HL-60/S4 treated with retinoic acid at 250 ng/mL for 4 days and 3 days (cell line): ENCODE measurements at regions not wholly inside any gene's neighbourhood (a gene's known extent, or its start where the extent isn't known, plus 50 kb on each side); places are given as distances from the start of the nearest gene placed in this dataset.
"Not testable (repeated sequence)": the region's sequence is repeated elsewhere in the genome, so short reads cannot be mapped to it uniquely, and the experiment has no call there.

Source experiments
- in situ Hi-C: fragments of 300-500 bp; cut with MboI; formaldehyde crosslinking; loops from 2 replicates; pipeline ENCODE4 v1.7.0; 2022; ENCODE audit warnings: low sequenced_read_pairs

- in situ Hi-C loops: no loop called here
Observed at GRCh38 chrX:13188731-13189309, 131.0 kb downstream of the ATXN3L start.

DNA sequence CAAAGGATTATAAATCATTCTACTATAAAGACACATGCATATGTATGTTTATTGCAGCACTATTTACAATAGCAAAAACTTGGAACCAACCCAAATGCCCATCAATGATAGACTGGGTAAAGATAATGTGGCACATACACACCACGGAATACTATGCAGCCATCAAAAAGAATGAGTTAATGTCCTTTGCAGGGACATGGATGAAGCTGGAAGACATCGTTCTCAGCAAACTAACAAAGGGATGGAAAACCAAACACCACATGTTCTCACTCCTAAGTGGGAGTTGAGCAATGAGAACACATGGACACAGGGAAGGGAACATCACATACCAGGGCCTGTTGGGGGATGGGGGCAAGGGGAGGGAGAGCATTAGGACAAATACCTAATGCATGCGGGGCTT lies 133.2 kb downstream of the ATXN3L start:
- in situ Hi-C loops: not testable (repeated sequence)

DNA sequence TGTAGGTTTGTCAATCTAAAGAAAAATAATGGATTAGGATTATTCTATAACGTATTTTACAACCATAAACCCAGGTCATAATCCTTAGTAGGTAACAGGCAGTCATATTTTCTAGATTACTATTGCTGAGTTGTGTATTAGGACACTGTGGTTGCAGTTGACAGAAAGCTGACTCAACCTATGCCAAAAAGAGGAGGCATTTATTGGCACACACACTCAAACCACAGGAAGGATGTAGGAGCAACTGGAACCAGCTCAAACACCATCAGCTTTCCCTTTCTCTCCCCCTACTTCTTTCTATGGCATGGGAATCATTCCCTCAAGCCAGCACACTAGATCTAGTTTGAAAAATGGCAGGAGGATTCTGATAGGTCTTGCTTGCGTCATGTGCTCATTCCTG lies 136.4 kb upstream of the FAM9C start:
- in situ Hi-C loops: no loop called here

- in situ Hi-C loops: no loop called here
Observed at GRCh38 chrX:13179586-13179985, 135.2 kb upstream of the FAM9C start.

DNA sequence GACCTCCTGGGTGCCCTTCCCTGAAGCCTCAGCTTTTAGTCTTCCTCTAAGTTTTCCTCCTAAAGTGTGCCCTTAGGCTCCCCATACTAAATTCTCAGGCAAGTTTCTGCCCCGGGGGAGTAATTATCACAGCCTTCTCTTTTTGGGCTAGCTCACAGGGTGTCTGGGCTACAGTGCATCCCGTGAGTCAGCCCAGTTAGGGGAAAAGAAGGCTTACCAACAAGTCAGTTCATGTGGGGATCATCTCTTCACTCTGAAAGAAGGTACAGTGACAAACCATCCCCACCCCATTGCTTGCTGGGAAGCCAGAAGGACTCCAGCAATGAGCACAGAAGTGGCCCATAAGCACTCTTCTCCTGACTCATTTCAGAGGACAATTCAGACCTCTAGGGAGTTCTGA lies 134.7 kb upstream of the FAM9C start:
- in situ Hi-C loops: no loop called here

DNA sequence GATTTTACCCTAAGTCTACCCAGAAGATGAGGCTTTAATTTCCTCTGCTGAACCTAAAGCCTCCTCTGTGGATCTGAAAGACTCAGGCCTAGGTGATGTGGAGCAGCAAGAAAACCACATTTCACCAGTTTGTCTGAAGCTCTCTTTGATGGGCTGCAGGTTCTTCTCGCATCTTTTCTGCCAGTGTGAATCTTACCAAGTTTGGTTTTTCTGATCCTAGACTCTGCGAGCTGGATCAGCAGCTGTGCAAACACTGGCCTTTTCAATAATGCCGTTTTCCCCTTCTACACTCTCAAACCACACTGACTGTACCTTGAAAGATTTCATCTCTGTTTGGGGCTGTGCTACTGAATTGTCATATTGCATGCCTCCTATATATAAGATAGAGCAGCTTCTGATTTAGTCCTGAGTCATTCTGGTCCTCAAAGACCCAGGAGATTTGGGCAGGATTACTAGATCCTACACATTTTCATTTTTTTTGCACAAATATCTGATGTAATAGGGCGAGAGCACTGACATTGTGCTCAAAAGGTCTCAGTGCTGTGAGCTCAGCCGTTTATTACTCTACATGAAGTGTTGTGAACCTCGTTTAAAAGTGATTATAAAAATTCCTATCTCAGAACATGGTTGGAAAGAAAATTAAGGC lies 133.6 kb upstream of the FAM9C start:
- in situ Hi-C loops: no loop called here

DNA sequence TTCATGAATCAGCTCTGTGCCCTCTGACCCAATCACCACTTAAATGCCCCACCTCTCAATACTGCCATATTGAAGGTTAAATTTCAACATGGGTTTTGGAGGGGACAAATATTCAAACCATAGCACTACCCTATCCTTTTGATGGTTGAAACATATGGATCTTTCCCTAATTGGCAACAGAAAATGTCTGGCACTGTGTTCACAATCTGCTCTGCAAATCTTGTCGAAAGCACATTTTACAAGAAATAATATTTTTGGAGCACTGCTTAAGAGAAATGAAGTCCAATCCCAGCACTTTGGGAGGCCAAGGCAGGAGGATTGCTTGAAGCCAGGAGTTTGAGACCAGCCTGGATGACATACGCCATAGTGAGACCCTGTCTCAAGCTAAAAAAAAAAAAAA lies 130.6 kb upstream of the FAM9C start:
- in situ Hi-C loops: no loop called here

DNA sequence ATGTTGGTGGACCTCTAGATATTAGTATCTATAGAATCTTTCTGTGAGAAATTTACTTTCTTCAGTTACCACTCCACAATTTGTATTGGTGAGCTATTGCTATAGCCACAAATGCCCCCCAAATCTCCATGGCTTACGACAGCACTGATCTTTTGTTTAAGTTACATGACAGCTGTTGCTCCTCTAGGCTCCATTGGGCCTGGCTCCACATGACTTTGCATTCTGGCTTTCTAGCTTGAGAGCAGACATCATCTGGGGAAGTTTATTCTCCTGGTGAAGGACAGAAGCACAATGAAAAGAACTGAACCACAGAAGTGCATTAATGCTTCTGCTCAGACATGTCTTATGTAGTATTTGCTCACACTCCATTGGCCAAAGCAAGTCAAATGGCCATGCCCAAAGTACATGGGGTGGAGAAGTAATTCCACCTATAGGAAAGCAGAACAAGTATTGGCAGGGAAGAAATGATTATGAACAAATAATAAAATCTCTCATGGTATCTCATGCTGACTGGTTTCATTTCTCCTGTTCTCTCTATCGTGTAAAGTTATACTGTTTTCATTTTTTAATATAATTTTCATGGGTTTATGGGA lies 126.6 kb upstream of the FAM9C start:
- in situ Hi-C loops: no loop called here

DNA sequence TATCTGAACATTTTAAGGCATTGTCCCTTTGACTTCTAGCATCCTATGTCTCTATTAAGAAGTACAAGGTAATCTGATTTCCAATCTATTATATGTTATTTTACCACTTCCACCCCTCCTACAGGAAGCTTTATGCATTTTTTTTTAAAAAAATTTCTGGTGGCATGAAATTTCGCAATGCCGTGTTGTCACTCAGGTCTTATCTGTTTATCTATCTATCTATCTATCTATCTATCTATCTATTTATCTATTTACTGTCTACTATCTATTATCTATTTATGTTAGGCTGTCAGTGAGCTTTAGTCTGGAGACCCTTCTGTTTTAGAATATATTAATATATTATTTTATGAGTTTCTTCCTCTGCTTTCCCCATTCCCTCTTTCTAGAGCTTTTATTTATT lies 125.3 kb upstream of the FAM9C start:
- in situ Hi-C loops: no loop called here

- in situ Hi-C loops: no loop called here
Observed at GRCh38 chrX:13168269-13168668, 123.8 kb upstream of the FAM9C start.

DNA sequence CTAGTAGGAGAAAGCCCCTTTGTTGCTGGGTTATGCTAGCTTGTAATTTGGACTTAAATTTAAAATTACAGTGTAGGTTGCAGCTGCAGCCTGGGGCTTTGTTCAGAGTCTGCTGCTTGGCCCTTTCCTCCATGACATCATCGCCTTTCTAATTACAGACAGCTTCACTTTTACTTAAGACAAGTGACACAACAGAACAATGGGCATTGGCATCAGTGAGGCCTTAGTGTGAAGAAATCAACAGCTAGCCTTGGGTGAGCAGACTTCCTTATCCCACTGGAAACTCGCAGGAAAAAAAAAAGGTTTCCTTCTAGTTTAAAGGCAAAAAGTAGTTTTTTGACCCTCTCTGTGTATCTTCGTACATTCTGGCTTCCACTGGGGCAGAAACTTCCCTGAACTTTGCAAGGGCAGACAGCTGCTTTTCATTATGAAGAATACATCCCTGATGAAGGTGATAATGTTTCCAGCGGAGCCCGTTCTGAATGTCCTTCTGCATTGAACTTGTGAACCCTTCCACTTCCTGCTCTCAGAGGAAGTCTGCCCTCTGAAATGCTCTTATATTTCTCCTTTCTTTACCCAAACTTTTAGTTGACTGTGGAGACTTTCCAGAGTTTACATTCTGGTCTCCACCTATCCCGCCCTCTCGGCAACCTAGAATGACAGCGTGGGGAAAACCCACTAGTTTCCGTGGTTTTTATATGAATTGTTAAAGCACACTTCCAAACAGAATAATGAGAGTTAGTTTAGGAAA lies 123.2 kb upstream of the FAM9C start:
- in situ Hi-C loops: no loop called here

DNA sequence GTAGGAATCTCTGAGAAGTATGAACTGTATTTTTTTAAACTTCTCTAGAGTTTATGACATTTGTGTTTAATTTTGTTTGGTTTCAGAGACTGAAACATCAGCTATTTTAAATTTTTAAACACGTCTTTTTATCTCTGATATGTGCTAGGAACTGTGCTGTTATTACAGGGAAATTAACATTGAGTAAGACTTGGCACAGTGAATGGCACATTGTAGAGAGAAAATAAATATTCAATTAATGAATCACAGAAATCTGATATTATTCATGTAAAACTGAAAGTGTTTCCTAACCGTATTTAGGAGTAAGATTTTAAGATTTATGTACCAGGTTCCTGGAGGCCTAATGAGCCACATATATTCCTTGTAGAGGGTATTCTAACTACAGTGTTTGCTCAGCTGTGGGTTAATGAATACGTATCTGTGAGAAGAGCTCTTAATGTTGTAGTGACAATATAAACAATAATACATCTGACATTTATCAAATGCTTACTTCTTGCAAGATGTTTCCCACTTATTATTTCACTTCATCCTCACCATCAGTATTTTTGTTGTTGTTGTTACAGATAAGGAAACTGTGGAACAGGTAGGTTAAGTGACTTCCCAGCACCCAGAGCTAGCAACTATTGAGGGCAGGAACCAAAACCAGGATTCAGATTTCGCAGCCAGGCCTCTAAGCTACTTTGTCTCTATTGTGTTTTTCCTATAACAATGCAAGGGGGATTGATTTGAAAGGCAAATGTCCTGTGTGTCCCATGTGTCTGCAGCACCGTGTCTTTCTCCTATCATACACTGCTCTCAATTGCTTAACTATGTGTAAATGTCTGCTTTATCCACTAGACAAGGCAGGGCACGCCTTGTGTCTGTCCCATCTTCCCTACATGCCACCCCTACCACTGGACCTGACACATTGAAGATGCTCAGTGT lies 121.1 kb upstream of the FAM9C start:
- in situ Hi-C loops: no loop called here

GRCh38 chrX:13164611-13165010 lies 120.2 kb upstream of the FAM9C start:
- in situ Hi-C loops: no loop called here

GRCh38 chrX:13162772-13163410 lies 118.5 kb upstream of the FAM9C start:
- in situ Hi-C loops: no loop called here

- in situ Hi-C loops: no loop called here
Observed at GRCh38 chrX:13159886-13160285, 115.5 kb upstream of the FAM9C start.

GRCh38 chrX:13158911-13159310 lies 114.5 kb upstream of the FAM9C start:
- in situ Hi-C loops: no loop called here

- in situ Hi-C loops: not testable (repeated sequence)
Observed at GRCh38 chrX:13155550-13155949, 111.1 kb upstream of the FAM9C start.

GRCh38 chrX:13153796-13154195 lies 109.4 kb upstream of the FAM9C start:
- in situ Hi-C loops: no loop called here

DNA sequence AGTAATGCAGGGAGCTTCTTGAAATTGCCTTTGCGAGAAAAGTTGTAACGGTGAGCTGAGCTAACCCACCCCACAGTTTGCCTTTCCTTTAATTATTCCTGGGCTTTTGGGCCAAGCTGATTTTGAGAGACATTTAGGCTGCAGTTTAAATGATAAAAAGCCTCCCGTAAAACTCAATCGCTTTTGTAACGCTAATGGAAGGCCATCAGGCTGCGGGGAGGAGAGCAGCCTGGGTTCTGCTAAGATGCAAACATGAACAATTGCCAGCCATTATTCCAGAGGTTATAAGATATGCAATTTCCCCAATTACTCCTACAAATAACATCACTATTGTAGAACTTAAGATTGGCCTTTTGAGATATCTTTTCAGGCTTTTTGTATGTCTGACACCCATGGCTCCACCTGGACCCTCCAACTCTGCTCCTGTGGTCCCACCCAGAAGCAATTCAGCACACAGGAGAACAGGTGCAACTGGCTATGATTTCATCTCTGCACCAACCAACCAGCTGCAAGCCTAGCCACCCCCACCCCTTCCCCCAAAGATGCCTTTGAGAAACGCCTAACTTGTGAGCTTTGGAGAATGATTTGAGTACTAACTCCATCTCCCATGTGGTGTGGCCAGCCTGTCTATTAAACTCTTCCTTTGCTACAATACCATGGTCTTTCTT lies 108.2 kb upstream of the FAM9C start:
- in situ Hi-C loops: no loop called here
